Thyroid gland (tissue), 4 donors: ENCODE measurements at regions not wholly inside any gene's neighbourhood (a gene's known extent, or its start where the extent isn't known, plus 50 kb on each side); places are given as distances from the start of the nearest gene placed in this dataset.

Experiments
- DNase-seq, 2 donors: peaks; one replicate each; pipeline ENCODE4 v3.0.0-alpha.2; 2019
- H3K27ac ChIP-seq, 3 donors: fragments of 200-600 bp; sonication (generic); 1 replicate in 2 of 3; 2 replicates in 1 of 3; pipeline ENCODE4 v1.5.1; 2016 to 2019; ENCODE audit warnings: mild to moderate bottlenecking in 1 of 3, moderate library complexity in 1 of 3
- H3K27me3 ChIP-seq: fragments of 200-600 bp; sonication (generic); one replicate; pipeline ENCODE4 v1.5.1; 2019
- H3K36me3 ChIP-seq, 2 donors: fragments of 200-600 bp; sonication (generic); one replicate each; pipeline ENCODE4 v1.5.1; 2016 to 2019
- H3K4me1 ChIP-seq, 2 donors: fragments of 200-600 bp; sonication (generic); one replicate each; pipeline ENCODE4 v1.5.1; 2017 to 2019
- H3K4me3 ChIP-seq, 3 donors: fragments of 200-600 bp; sonication (generic); replicated peaks in 1 of 3; 1 replicate in 2 of 3; 2 replicates in 1 of 3; pipeline ENCODE4 v1.5.1; 2016; ENCODE audit warnings: mild to moderate bottlenecking in 1 of 3
- H3K9me3 ChIP-seq: fragments of 200-600 bp; sonication (generic); one replicate; pipeline ENCODE4 v1.5.1; 2017
- POLR2A ChIP-seq, 2 donors: fragments of 450-650 bp; IDR thresholded peaks; one replicate each; pipeline ENCODE4 v1.6.1; 2017; ENCODE audit warnings: antibody characterized with exemption in 2 of 2, mild to moderate bottlenecking in 2 of 2, moderate library complexity in 1 of 2
- WGBS, 2 donors: methylation state at CpG; one replicate each; pipeline ENCODE4 v1.1.5; 2017; 5-methylcytosine and 5-hydroxymethylcytosine counted together
- intact Hi-C: fragments of 100-400 bp; cut with DNase I; formaldehyde crosslinking; loops from one replicate; pipeline ENCODE4 v1.15.1; 2023
- TF ChIP-seq, protein P1 (sequence below), 6 experiments: fragments of 200-600 bp in 3 of 6; fragments of 450-650 bp in 3 of 6; sonication (generic) in 3 of 6; IDR thresholded peaks; one replicate each; pipeline ENCODE4 v1.5.1; 2016 to 2019; ENCODE audit warnings: antibody characterized with exemption in 6 of 6, mild to moderate bottlenecking in 2 of 6, inconsistent platforms in 1 of 6, moderate library complexity in 1 of 6

DNA sequence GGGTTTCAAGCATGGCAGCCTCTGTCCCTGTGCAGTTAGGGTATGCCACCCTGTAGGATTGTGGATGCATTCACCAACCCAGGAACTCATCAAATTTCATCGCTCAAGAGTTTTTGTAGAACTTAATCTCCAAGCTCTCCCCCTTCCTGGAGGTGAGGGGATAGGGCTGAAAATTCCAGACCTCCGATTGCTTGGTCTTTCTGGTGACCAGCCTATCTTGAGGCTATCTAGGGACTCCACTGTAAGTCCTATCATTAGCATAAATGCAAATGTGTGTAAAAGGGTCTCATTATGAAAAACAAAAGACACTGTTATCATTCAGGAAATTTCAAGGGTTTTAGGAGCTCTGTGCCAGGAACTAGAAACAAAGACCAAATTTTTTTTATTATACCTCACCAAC lies 244.0 kb downstream of the DUSP6 start:
- intact Hi-C loops = no loop called here
- TF ChIP-seq POLR2A (IDR thresholded peaks at IDR 0.05) = no peak
- TF ChIP-seq, protein P1, sequence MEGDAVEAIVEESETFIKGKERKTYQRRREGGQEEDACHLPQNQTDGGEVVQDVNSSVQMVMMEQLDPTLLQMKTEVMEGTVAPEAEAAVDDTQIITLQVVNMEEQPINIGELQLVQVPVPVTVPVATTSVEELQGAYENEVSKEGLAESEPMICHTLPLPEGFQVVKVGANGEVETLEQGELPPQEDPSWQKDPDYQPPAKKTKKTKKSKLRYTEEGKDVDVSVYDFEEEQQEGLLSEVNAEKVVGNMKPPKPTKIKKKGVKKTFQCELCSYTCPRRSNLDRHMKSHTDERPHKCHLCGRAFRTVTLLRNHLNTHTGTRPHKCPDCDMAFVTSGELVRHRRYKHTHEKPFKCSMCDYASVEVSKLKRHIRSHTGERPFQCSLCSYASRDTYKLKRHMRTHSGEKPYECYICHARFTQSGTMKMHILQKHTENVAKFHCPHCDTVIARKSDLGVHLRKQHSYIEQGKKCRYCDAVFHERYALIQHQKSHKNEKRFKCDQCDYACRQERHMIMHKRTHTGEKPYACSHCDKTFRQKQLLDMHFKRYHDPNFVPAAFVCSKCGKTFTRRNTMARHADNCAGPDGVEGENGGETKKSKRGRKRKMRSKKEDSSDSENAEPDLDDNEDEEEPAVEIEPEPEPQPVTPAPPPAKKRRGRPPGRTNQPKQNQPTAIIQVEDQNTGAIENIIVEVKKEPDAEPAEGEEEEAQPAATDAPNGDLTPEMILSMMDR (IDR thresholded peaks at IDR 0.05) = no peak
- H3K36me3 ChIP-seq = no peaks in the 10 kb centered on the region
- 94 to 100% methylated on average over 2 of the region's 2 CpGs for WGBS, 2 donors
- H3K27me3 ChIP-seq = no peaks in the 10 kb centered on the region
- no peak for DNase-seq
- H3K4me3 ChIP-seq = no peak overlapping the region
- no peak overlapping the region for H3K27ac ChIP-seq
- H3K4me1 ChIP-seq = no peaks in the 10 kb centered on the region
- no peaks in the 10 kb centered on the region for H3K9me3 ChIP-seq

DNA sequence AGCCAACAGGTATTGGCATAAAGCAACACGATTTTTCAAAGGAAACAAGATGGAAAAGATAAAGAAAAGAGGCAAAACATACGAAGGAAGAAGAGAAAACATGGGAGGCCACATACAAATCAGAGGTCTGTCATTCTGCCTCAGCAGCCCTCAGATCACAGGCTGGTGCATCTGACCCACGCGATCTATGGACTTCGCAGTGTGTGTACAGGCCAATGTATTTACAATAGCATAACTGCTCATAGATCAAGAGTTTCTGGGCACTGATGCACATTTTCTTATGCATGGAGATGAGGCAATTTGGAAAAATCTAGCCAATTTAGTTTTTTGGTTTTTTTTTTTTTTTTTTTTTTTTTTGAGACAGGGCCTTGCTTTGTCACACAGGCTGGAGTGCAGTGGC lies 245.4 kb downstream of the DUSP6 start:
- H3K9me3 ChIP-seq = no peaks in the 10 kb centered on the region
- H3K27ac ChIP-seq = no peak overlapping the region
- H3K36me3 ChIP-seq = no peaks in the 10 kb centered on the region
- no peak for DNase-seq
- intact Hi-C loops = no loop called here
- WGBS, 2 donors = 82 to 87% methylated on average over 5 of the region's 5 CpGs
- H3K4me1 ChIP-seq = no peaks in the 10 kb centered on the region
- no peaks in the 10 kb centered on the region for H3K27me3 ChIP-seq
- H3K4me3 ChIP-seq = no peak overlapping the region
- TF ChIP-seq POLR2A (IDR thresholded peaks at IDR 0.05) = no peak
- TF ChIP-seq, protein P1 (IDR thresholded peaks at IDR 0.05) = no peak

DNA sequence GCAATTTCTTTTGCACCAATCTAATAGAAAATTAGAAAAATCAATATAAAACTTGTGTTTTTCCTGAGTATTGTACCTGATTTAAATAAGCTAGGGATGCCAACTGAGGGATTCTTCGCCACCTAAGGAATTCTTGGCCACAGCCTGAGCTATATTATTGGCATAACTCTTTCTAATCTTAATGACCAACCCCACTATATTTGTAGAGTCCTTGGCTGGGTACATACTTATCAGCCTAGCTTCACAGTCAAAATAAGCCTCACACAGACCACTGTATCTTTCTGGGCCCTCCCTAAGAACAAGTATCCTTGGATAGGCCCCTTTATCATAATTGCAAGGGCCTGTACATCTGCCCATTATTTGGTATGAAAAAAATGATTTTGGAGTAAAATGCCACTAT lies 247.1 kb downstream of the DUSP6 start:
- Histone ChIP-seq H3K27ac (no peak overlapping the region), H3K36me3 (no peaks in the 10 kb centered on the region), H3K9me3 (no peaks in the 10 kb centered on the region), H3K4me3 (no peak overlapping the region), H3K27me3 (no peaks in the 10 kb centered on the region), H3K4me1 (no peaks in the 10 kb centered on the region)
- no peak for DNase-seq
- TF ChIP-seq POLR2A (IDR thresholded peaks at IDR 0.05) = no peak
- intact Hi-C loops = no loop called here
- WGBS, 2 donors = 95 to 100% methylated on average over 1 of the region's 1 CpG

DNA sequence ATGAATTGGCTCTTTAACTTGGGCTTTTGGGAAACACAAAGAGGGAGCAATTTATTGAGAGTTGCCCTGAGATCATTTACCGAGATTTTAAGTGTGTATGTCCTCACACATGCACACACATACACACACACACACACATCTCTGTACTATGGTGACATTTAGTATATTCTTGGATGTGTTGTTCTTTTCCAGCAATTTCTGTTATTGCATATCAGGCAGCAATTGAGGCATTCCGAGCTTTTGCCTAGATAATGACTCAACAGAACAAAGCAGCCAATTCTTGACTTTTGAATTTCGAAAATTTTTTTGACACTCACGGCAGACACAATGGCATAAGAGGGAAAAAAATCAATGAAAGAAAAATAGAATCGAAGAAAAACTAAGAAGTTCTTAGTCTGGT lies 248.5 kb downstream of the DUSP6 start:
- intact Hi-C loops = no loop called here
- no peak for DNase-seq
- Histone ChIP-seq H3K27ac (no peak overlapping the region), H3K4me1 (no peaks in the 10 kb centered on the region), H3K36me3 (no peaks in the 10 kb centered on the region), H3K4me3 (no peak overlapping the region), H3K9me3 (no peaks in the 10 kb centered on the region), H3K27me3 (no peaks in the 10 kb centered on the region)
- 68 to 84% methylated on average over 5 of the region's 5 CpGs for WGBS, 2 donors
- TF ChIP-seq POLR2A (IDR thresholded peaks at IDR 0.05) = no peak
- TF ChIP-seq, protein P1 (IDR thresholded peaks at IDR 0.05) = no peak

DNA sequence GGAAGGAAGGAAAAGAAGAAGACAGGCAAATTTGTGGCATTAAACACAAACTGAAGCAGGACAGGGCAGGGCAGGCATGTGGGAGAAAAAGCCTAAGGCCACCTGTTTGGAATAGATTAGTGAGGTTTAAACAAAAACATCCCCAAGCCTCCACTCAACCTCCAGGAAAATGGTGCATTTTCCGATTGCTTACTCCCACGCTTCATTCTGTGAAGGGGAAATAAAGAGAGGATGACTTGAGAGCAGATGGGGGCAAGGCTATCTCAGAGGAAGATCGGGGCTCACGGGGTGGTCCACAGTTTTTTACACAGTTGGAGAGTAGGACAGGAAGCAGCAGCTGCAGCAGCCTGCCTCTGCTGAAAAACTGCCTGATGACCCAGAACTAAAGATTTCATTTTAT lies 250.9 kb downstream of the DUSP6 start:
- 56 to 63% methylated on average over 4 of the region's 4 CpGs for WGBS, 2 donors
- DNase-seq = no peak
- intact Hi-C loops = no loop called here

More for the DNA sequence above, 250.9 kb downstream of the DUSP6 start:
- Histone ChIP-seq H3K4me1 (no peaks in the 10 kb centered on the region), H3K36me3 (no peaks in the 10 kb centered on the region), H3K4me3 (no peak overlapping the region), H3K27ac (no peak overlapping the region), H3K27me3 (no peaks in the 10 kb centered on the region), H3K9me3 (no peaks in the 10 kb centered on the region)
- no peak for TF ChIP-seq POLR2A (IDR thresholded peaks at IDR 0.05)
- TF ChIP-seq, protein P1 (IDR thresholded peaks at IDR 0.05) = no peak
